Stimulated activated CD8-positive, alpha-beta memory T cell treated with anti-CD3 and anti-CD28 coated beads, Interleukin-4, amount 100 ng/mL, for 24 hours (primary cell): ENCODE measurements at regions not wholly inside any gene's neighbourhood (a gene's known extent, or its start where the extent isn't known, plus 50 kb on each side); places are given as distances from the start of the nearest gene placed in this dataset.

Experiments
- DNase-seq: peaks from one replicate; pipeline ENCODE4 v3.0.0-alpha.2; 2020; ENCODE audit warnings: low read depth

DNA sequence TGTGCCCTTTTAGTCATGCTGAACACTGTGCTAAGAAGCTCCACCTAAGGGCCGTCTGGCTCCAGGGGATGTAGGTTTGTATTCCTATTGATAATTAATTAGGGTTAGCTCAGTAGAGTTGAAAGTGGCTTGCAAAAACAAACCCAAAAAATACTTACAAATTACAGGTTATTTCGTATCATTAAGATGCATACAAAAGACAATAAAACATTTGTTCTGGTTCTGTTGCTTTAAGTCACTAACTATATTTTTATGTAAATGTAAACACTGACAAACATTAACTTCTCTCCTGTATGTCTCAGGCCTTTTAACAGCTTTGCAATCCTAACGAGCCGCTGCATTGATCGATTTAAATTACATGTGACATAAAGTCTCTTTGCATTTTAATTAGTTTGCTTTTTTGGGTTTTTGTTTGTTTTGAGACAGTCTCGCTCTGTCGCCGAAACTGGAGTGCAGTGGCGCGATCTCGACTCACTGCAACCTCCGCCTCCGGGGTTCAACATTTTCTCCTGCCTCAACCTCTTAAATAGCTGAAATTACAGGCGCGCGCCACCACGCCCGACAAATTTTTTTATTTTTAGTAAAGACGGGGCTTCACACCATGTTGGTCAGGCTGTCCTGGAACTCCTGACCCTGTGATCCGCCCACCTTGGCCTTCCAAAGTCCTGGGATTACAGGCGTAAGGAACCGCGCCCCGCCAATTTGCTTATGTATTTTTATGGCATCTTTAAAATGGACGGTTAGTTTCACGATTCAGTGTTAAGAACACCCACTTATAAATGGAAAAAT, 110.9 kb downstream of the HFE start:
- no peak for DNase-seq

DNA sequence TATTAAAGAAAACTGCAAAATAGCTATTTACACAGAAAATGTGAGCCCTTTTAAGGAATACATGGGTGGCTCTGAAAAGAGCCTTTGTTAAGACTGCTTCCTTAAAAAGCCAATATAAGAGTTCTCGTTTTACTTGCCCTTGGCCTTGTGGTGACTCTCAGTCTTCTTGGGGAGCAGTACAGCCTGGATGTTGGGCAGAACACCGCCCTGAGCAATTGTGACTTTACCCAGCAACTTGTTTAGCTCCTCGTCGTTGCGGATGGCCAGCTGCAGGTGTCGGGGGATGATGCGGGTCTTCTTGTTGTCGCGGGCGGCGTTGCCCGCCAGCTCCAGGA, 111.5 kb downstream of the HFE start:
- DNase-seq = no peak

DNA sequence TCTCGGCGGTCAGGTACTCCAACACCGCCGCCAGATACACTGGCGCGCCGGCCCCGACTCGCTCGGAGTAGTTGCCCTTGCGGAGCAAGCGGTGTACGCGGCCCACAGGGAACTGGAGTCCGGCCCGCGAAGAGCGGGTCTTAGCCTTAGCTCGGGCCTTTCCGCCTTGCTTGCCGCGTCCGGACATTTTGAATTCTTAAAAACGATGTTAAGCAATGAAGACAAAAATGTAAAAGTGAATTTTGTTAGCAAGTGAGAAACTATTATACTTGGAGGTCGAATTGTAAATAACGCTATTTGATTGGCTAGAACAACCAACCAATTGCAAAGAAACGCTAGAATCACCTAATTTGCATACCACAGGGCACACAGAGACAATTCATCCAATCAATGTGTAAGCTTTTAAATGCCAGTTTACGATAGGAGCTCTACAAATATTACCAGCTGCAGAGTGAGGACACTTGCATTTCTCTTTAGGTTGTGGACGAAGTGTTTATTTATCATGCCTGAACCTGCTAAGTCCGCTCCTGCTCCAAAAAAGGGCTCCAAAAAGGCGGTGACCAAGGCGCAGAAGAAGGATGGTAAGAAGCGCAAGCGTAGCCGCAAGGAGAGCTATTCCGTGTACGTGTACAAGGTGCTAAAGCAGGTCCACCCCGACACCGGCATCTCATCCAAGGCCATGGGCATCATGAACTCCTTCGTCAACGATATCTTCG, 112.0 kb downstream of the HFE start:
- DNase-seq = peak; percentile 50

DNA sequence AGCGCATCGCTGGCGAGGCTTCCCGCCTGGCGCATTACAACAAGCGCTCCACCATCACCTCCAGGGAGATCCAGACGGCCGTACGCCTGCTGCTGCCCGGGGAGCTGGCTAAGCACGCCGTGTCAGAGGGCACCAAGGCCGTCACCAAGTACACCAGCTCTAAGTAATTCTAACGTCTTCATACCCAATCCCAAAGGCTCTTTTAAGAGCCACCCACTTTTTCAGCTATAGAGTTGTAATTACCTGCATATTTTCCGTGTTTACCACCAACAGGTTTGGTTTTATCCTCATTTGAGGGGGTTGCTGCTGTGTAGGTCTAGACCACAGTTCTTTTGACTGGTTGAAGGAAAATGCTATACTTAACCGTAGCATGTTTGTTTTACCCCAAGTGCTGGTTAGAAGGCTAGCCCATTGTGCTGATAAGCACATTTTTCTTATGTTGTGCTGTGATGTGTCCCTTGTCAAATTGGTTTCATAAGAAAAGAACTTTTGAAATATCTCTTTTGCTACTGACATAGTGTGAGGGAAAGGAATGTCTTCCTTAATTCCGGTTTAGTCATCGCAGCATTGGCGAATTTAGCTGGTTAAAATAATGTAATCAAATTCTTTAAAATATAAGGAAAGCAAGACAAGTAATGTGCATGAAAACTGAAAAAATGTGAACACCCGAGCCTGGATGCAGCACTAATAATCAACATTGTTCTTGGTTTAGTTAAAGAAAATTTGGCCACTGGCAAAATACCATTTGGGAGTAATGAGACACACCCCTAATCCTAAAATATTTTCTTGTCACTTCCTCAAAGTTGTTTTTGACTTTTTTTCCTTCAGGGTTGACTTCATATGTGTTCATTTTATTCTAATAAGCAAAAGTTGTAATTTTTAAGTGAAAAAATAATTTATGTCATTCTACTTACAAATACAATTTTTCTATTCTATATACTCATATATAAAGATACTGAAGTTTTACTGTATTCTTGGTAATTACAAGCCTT, 112.8 kb downstream of the HFE start:
- DNase-seq = no peak

DNA sequence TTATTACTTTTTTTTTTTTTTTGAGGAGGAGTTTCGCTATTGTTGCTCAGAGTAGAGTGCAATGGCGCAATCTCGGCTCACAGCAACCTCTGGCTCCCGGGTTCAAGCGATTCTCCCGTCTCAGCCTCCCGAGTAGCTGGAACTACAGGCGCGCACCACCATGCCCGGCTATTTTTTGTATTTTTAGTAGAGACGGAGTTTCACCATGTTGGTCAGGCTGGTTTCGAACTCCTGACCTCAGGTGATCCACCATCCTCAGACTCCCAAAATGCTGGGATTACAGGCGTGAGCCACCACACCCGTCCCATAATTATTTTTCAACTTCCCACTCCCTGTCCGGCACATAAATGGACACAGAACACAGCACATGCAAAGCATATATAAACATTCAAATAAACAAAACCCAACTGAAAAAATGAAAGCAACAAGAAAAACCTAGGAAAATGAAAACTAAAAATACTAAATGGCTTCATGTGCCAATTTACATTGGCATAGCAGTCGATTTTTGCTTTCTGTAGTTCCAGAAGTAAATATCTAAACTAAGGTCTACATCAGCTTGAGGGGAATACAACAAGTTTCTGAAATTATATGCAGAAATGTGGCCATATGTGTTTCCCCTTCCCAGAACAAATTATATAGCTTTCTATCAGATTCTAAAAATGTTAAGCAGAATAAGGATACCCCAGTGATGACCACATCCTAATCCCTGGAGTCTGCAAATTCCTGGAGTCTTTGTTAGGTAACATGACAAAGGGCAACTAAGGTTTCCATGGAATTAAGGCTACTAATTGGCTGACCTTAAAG, 113.9 kb downstream of the HFE start:
- no peak for DNase-seq

DNA sequence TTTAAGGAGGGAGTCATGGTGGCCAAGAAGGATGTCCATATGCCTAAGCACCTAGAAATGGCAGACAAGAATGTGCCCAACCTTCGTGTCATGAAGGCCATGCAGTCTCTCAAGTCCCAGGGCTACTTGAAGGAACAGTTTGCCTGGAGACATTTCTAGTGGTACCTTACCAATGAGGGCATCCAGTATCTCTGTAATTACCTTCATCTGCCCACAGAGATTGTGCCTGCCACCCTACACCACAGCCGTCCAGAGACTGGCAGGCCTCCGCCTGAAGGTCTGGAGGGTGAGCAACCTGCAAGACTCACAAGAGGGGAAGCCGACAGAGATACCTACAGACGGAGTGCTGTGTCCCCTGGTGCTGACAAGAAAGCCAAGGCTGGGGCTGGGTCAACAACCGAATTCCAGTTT, 115.0 kb downstream of the HFE start:
- DNase-seq = no peak

DNA sequence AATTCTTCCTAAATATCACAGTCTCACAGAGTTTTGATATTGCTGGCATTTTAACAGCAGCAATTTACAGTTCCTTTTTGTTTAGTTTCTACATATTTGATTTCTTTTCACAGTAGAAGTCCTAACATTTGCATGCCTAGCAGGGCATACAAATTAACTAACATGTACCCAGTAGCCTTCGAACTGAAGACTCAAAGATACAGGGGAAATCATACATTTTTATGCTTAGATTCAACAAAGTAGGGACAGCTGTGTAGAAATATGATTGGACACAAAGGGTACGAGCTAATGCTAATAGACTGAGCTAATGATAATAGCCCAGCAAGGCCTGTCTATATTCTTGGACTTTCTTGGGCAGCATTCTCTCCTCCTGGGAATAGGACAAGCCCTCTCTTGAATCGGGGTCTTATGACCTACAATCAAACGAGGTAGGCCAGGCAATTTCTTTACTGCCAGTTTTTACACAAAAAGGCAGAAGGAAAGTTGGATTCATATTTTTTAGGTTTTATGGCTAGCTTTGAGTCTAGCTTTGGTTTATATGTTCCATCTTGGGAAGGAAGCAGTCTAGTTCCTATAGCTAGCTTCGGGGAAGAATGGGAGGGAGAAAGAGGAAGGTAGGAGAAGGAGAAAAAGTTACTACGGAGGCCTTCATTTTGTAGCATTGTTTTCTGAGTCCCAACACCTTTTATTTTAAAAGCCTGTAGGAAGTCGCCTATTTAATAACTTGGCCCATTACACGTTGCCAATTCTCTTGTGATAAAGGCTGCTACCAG, 115.8 kb downstream of the HFE start:
- no peak for DNase-seq

DNA sequence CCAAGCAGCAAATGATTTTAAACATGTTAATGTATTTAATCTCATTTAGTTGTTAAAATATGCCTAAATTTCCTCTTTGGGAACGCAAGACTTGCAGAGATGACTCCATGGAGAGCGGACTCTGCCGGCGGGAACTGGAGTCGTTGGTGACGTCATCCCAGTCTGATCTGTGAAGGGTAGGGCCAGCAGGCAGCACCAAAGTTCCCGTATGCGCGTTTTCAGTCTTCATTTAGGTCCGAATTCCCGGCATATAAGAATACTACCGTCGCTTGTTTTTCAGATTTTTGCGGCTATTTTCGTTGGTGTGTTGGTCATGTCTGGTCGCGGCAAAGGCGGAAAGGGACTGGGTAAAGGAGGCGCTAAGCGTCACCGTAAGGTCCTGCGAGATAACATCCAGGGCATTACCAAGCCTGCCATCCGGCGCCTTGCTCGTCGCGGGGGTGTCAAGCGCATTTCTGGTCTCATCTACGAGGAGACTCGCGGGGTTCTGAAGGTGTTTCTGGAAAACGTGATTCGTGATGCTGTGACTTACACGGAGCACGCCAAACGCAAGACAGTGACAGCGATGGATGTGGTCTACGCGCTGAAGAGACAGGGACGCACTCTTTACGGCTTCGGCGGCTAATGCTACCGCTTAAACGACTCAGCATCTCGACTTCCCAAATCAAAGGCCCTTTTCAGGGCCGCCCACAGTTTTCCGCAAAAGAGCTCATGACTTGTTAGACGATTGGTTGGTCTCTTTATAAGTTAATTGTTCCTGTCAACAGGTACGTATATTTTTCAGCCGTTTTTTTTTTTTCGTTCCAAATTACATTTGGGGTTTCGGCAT, 117.3 kb downstream of the HFE start:
- peak; percentile 73 for DNase-seq

DNA sequence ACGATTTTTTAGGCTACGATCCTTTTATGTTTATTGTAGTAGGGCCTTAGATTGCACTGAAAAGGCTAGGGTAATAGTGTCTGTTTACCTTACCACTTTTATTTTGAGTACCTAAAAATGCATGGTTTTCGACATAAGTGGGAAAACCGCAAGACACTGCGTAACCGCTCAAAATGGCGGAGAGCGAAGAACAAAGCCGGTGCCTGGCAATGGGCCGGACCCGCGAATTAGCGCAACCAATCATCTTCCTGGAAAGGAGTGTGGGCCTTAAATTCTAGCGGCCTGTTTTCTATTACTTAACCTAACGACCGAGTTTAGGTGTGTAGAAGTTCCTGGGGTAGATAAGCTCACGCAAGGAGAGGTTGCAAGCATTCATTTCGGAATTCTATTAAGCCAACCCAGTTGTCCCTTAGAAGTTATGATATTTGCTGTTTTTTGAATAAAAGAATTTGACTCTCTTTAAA, 118.0 kb downstream of the HFE start:
- peak; percentile 68 for DNase-seq

DNA sequence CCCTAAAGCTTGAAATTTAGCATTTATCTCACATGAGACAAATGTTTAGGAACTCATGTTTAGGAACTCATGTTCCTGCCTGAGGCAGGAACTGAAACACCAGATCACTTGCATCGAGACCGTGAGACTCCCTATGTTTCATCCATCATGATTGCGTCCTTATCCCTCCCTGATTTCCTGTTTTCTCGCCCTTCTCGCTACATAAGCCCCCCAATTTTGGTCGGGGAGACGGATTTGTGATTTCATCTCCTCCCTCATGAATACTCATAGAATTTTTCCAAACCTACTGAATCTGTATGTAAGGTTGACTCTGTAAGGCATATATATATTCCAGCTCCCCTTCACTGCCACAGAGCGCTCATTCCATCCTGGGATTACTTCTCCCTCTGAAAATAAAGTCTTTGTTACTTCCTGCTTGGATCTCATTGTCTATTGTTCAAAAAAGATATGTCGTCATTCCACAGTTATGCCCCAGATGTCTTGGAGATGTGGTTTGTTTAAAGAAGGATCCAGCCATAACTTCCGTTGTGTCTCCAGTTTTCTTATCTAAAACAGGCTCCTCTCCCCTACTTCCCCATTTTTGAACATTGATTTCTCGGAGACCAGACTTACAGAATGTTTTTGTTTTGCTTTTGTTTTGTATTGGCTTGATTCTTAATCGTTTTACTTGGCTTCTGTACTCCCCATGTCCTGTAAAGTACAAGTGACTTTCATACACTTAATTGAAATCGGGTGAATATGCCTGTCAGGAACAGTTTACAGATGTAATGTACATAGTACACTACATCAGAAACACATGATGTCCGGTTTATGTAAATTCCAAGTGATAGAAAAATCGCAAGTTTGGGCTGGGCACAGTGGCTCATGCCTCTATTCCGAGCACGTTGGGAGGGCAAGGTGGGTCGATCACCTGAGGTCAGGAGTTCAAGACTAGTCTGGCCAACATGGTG, 118.7 kb downstream of the HFE start:
- DNase-seq = no peak

DNA sequence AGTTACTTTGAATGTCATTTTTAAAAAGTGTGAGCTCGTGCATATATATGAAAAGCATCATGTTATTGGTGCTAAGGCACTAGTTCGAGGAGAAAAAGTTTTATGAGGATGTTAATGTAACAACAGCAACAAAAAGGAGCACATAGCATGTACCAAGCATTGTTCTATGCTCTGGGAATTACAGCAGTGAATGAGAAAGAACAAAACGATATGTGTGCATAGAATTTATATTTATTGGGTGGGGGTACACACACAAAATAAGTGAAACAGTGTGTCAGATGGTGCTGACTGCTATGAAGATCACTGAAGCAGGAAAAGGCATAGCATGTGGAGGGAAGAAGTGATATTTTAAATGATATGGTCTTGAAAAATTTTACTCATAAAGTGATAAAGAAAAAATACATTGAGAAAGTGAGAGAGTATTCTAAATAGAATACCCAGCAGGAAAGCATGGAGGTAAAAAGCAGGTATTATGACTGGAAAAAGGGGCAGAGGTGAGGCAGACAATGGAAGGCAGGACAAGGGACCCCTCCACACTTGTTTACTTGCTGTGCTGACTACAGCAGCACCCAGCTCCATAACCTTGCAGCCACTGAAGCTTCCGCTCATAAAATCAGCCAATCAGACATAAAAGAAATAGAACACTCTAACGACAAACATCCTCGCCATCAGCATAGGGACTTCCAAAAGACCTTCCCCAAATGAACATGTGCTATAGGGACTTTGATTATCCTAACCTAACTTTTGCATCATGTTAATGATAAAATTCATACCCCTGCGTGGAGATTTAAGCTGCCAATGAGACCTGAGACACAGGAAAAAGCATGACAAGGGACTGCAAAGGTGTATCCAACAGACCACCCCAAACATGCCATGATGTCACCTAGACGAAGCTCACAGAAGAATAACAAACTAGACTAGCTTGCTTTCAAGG, 119.9 kb downstream of the HFE start:
- DNase-seq = no peak

DNA sequence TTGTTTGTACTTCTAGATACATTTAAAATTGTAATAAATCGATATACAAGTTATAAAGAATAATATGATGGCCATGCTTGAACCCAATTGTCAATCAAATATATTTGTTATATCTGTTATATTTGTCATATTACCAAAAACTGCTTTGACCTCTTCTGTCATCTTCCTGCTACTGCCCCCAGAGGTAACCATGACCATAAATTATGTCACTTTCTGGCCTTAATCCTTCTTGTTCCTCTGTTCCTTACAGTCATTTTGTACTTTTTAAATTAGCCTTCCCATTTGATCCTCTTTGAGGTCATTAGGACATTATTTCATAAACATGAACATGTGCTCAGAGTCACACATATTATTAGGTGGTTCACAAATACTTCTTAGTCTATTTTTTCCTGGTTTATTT, 124.7 kb downstream of the HFE start:
- no peak for DNase-seq

DNA sequence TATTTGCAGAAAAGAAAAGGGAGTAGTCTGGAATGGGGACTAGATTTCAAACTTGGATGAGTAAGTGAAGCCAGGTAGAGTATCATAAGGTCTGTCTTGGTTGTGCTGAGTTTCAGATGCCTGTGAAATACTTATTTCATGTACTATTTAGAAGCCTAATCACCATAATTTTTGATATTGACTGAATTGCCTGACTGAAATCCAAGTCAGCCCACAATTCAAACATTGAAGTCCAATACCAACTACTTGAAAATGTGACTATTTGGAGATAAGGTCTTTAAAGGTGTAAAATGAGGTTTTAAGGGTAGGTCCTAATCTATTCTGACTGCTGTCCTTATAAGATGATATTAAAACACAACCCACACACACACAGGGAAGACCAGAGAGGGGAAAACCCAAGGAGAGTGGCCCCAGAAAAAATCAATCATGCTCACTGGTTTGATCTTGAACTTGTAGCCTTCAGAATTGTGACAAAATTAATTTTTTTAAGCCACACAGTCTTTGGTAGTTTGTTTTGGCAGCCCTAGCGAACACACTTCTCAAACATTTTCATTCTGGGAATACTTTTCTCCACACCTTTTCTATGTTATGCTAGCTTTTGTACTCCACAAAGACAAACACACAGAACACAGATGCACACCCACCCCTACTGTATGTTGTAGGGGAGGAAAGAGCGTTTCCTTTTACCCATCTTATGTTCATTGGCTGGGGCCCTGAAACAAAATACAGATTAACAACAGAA, 126.3 kb downstream of the HFE start:
- no peak for DNase-seq

DNA sequence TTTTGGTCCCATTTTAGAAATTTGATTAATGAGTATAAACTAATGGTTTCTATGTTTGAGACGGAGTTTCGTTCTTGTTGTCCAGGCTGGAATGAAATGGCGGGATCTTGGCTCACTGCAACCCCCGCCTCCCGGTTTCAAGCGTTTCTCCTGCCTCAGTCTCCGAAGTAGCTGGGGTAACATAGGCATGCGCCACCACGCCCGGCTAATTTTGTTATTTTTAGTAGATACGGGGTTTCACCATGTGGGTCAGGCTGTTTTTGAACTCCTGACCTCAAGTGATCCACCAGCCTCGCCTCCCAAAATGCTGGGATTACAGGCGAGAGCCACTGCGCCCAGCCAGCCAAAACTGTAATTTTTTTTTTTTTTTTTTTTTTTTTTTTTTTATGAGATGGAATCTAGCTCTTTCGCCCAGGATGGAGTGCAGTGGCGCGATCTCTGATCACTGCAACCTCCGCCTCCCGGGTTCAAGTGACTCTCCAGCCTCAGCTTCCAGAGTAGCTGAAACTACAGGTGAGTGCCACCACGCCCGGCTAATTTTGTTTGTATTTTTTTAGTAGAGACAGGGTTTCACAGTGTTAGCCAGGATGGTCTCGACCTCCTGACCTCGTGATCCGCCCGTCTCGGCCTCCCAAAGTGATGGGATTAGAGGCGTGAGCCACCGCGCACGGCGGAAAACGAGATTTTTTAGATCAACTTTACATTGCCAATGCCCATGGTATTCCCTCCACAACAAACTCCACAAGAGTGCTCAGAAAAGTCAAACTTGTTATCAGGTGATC, 127.8 kb downstream of the HFE start:
- DNase-seq = no peak

DNA sequence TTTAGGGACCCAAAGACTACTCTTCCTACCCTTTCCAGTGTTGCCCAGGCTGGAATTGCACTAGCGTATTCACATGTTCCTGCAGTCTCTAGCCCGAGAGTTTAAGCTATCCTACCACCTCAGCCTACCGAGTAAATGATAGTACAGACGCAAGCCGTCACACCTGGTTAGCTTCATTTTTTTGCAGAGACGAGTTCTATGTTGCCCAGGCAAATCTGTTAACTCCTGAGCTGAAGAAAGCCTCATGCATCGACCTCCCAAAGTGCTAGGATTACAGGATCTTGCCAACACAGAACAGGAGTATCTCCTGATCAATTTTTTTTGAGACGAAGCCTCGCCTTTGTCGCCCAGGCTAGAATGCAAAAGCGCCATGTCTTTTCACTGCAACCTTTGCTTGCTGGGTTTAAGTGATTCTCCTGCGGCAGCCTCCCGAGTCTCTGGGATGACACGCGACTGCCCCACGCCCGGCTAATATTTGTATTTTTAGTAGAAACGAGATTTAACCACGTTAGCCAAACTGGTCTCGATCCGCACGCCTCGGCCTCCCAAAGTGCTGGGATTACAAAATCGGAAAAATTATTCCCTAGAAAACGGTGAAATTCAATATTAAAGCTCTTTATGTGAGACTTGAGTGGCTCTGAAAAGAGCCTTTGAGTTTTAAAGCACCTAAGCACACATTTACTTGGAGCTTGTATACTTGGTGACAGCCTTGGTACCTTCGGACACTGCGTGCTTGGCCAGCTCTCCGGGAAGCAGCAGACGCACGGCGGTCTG, 128.5 kb downstream of the HFE start:
- DNase-seq = no peak
